ENCODE measurements at regions not wholly inside any gene's neighbourhood (a gene's known extent, or its start where the extent isn't known, plus 50 kb on each side); places are given as distances from the start of the nearest gene placed in this dataset.
"Not testable (repeated sequence)": the region's sequence is repeated elsewhere in the genome, so short reads cannot be mapped to it uniquely, and the experiment has no call there.

DNA sequence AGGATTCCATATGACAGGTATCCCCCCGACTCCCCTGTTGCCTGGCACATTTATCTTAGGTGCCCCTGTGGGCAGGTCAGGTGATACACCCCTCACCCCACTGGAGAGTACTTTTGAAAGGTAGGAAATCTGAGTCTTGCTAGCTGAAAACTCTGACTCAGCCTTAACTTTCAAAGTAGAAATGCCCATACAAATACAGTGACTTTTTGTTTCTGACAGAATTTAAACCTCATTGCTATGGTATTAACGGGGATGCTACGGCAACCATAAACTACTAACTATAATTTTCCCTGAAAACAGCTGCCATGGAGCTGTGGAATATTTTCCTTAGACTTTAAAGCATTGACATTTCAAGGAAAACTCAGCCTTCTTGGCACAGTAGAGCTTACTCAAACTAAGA is 536.0 kb downstream of the RFPL4B start:
- in situ Hi-C loops (cut with HindIII; ENCODE audit: low sequenced_read_pairs) = no loop called here
- peak; percentile 50 for DNase-seq (ENCODE audit: low read depth, low spot score)
- TF ChIP-seq, protein P1, sequence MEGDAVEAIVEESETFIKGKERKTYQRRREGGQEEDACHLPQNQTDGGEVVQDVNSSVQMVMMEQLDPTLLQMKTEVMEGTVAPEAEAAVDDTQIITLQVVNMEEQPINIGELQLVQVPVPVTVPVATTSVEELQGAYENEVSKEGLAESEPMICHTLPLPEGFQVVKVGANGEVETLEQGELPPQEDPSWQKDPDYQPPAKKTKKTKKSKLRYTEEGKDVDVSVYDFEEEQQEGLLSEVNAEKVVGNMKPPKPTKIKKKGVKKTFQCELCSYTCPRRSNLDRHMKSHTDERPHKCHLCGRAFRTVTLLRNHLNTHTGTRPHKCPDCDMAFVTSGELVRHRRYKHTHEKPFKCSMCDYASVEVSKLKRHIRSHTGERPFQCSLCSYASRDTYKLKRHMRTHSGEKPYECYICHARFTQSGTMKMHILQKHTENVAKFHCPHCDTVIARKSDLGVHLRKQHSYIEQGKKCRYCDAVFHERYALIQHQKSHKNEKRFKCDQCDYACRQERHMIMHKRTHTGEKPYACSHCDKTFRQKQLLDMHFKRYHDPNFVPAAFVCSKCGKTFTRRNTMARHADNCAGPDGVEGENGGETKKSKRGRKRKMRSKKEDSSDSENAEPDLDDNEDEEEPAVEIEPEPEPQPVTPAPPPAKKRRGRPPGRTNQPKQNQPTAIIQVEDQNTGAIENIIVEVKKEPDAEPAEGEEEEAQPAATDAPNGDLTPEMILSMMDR (IDR thresholded peaks at IDR 0.05; ENCODE audit: low read depth, low read length) = no peak
- H3K4me3 ChIP-seq (ENCODE audit: low read depth, low read length) = no peak overlapping the region

DNA sequence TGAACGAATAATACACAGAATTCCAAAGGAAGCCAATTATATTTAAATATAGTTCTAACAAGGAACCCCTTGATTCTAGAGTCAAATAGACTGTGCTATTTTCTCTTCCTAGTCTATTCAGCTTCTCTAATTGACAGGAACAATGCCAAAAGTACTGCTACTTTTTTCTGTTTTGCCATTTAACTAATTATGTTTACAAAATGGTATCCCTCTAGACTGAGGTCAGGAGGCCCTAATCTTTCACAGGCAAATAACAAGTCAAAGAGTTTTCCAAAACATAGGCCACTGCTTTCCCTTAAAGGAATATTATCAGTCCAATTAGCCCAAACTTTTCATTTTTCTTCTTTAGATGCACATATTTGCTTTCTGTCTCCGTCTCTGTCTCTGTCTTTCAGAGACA is 539.3 kb downstream of the RFPL4B start:
- TF ChIP-seq, protein P1 (IDR thresholded peaks at IDR 0.05; ENCODE audit: low read depth, low read length) = no peak
- in situ Hi-C loops (cut with HindIII; ENCODE audit: low sequenced_read_pairs) = no loop called here

GRCh38 chr6:112887424-112887823 is 540.3 kb downstream of the RFPL4B start:
- H3K4me3 ChIP-seq (ENCODE audit: low read depth, low read length); in situ Hi-C loops (cut with HindIII; ENCODE audit: low sequenced_read_pairs); DNase-seq (ENCODE audit: low read depth, low spot score): not testable (repeated sequence)

More for the DNA sequence above, 539.3 kb downstream of the RFPL4B start:
- DNase-seq (ENCODE audit: low read depth, low spot score) = no peak
- no peak overlapping the region for H3K4me3 ChIP-seq (ENCODE audit: low read depth, low read length)

DNA sequence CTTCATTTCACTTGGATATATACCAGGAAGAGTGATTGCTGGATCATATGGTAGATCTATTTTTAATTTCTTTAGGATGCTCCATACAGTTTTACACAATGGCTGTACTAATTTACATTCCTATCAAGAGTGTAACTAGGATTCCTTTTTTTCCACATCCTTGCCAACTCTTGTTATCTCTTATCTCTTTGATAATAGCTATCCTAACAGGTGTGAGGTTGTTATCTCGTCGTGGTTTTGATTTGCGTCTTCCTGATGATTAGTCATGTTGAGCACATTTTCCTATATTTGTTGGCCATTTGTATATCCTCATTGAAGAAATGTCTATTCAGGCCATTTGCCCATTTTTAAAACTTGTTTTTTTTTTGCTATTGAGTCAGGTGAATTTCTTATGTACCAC is 552.4 kb downstream of the RFPL4B start:
- TF ChIP-seq, protein P1 (IDR thresholded peaks at IDR 0.05; ENCODE audit: low read depth, low read length) = no peak
- H3K4me3 ChIP-seq (ENCODE audit: low read depth, low read length) = no peak overlapping the region
- no peak for DNase-seq (ENCODE audit: low read depth, low spot score)
- in situ Hi-C loops (cut with HindIII; ENCODE audit: low sequenced_read_pairs) = no loop called here

DNA sequence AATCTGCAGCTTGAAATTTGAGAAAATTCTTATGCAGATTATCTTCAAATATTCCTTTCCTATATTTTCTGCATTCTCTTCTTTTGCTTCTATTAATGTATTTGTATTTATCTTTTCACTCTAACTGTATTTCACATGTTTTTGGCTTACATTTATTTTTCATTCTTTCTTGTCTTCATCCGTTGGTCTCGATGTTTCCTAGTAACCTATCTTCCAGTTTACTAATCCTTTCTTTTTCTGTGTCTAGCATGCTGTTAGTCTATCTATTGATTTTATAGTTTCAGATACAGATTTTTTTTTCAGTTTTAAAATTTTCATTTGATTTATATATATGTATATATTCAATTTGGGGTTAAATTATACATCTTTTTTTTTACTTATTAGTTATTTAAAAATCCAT is 556.2 kb downstream of the RFPL4B start:
- in situ Hi-C loops (cut with HindIII; ENCODE audit: low sequenced_read_pairs) = no loop called here
- H3K4me3 ChIP-seq (ENCODE audit: low read depth, low read length) = no peak overlapping the region
- TF ChIP-seq, protein P1 (IDR thresholded peaks at IDR 0.05; ENCODE audit: low read depth, low read length) = no peak
- no peak for DNase-seq (ENCODE audit: low read depth, low spot score)

DNA sequence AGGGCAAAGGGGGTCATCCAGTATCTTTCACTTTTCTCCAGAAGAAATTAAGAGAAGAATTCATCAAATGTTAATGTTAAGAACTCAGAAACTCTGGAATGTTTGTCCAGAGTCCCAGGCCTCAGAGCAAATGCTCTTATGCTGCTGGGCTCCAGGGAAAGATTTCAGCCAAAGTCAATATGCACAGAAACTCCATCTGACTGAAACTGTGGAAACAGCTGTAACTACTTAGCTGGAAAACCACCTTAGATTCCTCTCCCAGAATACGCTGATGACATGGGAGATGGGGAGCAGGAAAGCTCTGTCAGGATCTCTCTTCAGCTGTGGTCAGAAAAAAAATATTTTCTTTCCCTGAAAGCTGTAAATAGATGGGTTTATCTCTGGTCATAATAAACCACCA is 559.6 kb downstream of the RFPL4B start:
- peak; percentile 97 for DNase-seq (ENCODE audit: low read depth, low spot score)
- in situ Hi-C loops (cut with HindIII; ENCODE audit: low sequenced_read_pairs) = no loop called here
- no peak overlapping the region for H3K4me3 ChIP-seq (ENCODE audit: low read depth, low read length)
- TF ChIP-seq, protein P1 (IDR thresholded peaks at IDR 0.05; ENCODE audit: low read depth, low read length) = no peak

DNA sequence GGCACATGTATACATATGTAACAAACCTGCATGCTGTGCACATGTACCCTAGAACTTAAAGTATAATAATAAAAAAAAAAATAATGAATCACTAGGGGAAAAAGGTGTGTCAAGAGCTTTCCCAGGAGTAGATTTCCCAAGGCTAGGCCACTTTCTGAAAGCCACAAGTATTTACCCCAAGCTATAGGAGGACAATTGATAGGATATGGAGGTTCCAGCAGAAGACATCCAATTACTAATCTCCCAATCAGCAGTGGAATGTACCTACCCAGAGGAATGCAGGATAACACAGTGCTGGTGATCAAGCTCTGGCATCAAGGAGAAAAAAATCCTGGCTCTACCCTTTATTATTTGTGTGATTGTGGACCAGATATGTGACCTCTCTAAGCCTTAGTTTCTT is 562.7 kb downstream of the RFPL4B start:
- in situ Hi-C loops (cut with HindIII; ENCODE audit: low sequenced_read_pairs) = no loop called here
- DNase-seq (ENCODE audit: low read depth, low spot score) = no peak
- H3K4me3 ChIP-seq (ENCODE audit: low read depth, low read length) = no peak overlapping the region
- TF ChIP-seq, protein P1 (IDR thresholded peaks at IDR 0.05; ENCODE audit: low read depth, low read length) = no peak

Measured in astrocyte of the spinal cord (primary cell).